ENCODE measurements at regions not wholly inside any gene's neighbourhood (a gene's known extent, or its start where the extent isn't known, plus 50 kb on each side); places are given as distances from the start of the nearest gene placed in this dataset.
"Not testable (repeated sequence)": the region's sequence is repeated elsewhere in the genome, so short reads cannot be mapped to it uniquely, and the experiment has no call there.

GRCh38 chr18:70425236-70425635 lies 136.4 kb downstream of the SOCS6 start:
- DNase-seq (ENCODE audit: low spot score), result no peak

- DNase-seq (ENCODE audit: low spot score), result peak; percentile 62
Measured at GRCh38 chr18:70423988-70424387, 135.1 kb downstream of the SOCS6 start.

- DNase-seq (ENCODE audit: low spot score), result no peak
Measured at GRCh38 chr18:70423120-70423519, 134.3 kb downstream of the SOCS6 start.

GRCh38 chr18:70422391-70422965 lies 133.6 kb downstream of the SOCS6 start:
- DNase-seq (ENCODE audit: low spot score), result no peak

- DNase-seq (ENCODE audit: low spot score), result peak; percentile 76
Measured at GRCh38 chr18:70421471-70422390, 132.9 kb downstream of the SOCS6 start.

- no peak for DNase-seq (ENCODE audit: low spot score)
Measured at GRCh38 chr18:70420146-70420898, 131.5 kb downstream of the SOCS6 start.

GRCh38 chr18:70419526-70419925 lies 130.7 kb downstream of the SOCS6 start:
- no peak for DNase-seq (ENCODE audit: low spot score)

GRCh38 chr18:70418546-70419311 lies 129.9 kb downstream of the SOCS6 start:
- no peak for DNase-seq (ENCODE audit: low spot score)

GRCh38 chr18:70417847-70418246 lies 129.0 kb downstream of the SOCS6 start:
- no peak for DNase-seq (ENCODE audit: low spot score)

- no peak for DNase-seq (ENCODE audit: low spot score)
Measured at GRCh38 chr18:70416496-70416895, 127.7 kb downstream of the SOCS6 start.

GRCh38 chr18:70415823-70416488 lies 127.1 kb downstream of the SOCS6 start:
- DNase-seq (ENCODE audit: low spot score), result no peak

- DNase-seq (ENCODE audit: low spot score), result no peak
Measured at GRCh38 chr18:70414315-70414900, 125.6 kb downstream of the SOCS6 start.

- DNase-seq (ENCODE audit: low spot score), result no peak
Measured at GRCh38 chr18:70413455-70413854, 124.6 kb downstream of the SOCS6 start.

GRCh38 chr18:70411876-70412435 lies 123.1 kb downstream of the SOCS6 start:
- no peak for DNase-seq (ENCODE audit: low spot score)

GRCh38 chr18:70411307-70411706 lies 122.5 kb downstream of the SOCS6 start:
- DNase-seq (ENCODE audit: low spot score), result no peak

- DNase-seq (ENCODE audit: low spot score), result no peak
Measured at GRCh38 chr18:70405052-70405451, 116.2 kb downstream of the SOCS6 start.

GRCh38 chr18:70400476-70400875 lies 111.6 kb downstream of the SOCS6 start:
- no peak for DNase-seq (ENCODE audit: low spot score)

- no peak for DNase-seq (ENCODE audit: low spot score)
Measured at GRCh38 chr18:70398076-70398475, 109.2 kb downstream of the SOCS6 start.

GRCh38 chr18:70397259-70397925 lies 108.5 kb downstream of the SOCS6 start:
- DNase-seq (ENCODE audit: low spot score), result no peak

- DNase-seq (ENCODE audit: low spot score), result not testable (repeated sequence)
Measured at GRCh38 chr18:70395771-70396170, 106.9 kb downstream of the SOCS6 start.
